ENCODE measurements at regions not wholly inside any gene's neighbourhood (a gene's known extent, or its start where the extent isn't known, plus 50 kb on each side); places are given as distances from the start of the nearest gene placed in this dataset.

DNA sequence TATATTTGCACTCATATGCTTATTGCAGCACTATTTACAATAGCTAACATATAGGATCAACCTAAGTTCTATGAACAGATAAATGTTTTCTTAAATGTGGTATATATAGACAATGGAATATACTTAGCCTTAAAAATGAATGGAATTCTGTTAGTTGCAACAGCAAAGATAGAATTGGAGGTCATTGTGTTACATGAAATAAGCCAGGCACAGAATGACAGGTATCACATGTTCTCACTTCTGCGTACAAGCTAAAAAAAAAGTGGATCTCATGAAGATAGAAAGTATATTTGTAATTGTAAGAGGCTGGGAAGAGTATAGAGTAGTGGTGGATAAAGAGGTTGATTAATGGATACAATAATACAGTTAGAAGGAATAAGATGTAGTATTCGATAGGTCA is 255.5 kb upstream of the SETBP1 start:
- no peak overlapping the region for H3K27ac ChIP-seq (ENCODE audit: low read depth, low read length)
- DNase-seq (ENCODE audit: low read depth, low spot score) (no peak), ATAC-seq (no peak)
- H3K9ac ChIP-seq (ENCODE audit: low read length): no peak overlapping the region
- BruUV-seq (replicated peaks): no TSS peak
- H3K79me2 ChIP-seq (ENCODE audit: insufficient read depth, low read length): no peaks in the 10 kb centered on the region
- H3K4me3 ChIP-seq (replicated peaks in 1 of 2; ENCODE audit: low read depth in 1 of 2, low read length in 2 of 2): no peak overlapping the region
- CTCF ChIA-PET: no interaction called here
- no peaks in the 10 kb centered on the region for H3K36me3 ChIP-seq (ENCODE audit: control insufficient read depth in 1 of 2, insufficient read depth in 2 of 2, low read length in 2 of 2)
- RAD21 ChIA-PET (ENCODE audit: low non-redundant PET in 1 of 2, low total read pairs in 2 of 2, uncharacterized antibody in 2 of 2, unreplicated experiment in 2 of 2): no interaction called here
- no peaks in the 10 kb centered on the region for H3K27me3 ChIP-seq (ENCODE audit: insufficient read depth, low read length)
- TF ChIP-seq YY1 (IDR thresholded peaks at IDR 0.05; ENCODE audit: extremely low read depth, insufficient replicate concordance, low read depth, low read length) (no peak), SRF (IDR thresholded peaks at IDR 0.05; ENCODE audit: low read depth) (no peak)
- TF ChIP-seq, protein P1, sequence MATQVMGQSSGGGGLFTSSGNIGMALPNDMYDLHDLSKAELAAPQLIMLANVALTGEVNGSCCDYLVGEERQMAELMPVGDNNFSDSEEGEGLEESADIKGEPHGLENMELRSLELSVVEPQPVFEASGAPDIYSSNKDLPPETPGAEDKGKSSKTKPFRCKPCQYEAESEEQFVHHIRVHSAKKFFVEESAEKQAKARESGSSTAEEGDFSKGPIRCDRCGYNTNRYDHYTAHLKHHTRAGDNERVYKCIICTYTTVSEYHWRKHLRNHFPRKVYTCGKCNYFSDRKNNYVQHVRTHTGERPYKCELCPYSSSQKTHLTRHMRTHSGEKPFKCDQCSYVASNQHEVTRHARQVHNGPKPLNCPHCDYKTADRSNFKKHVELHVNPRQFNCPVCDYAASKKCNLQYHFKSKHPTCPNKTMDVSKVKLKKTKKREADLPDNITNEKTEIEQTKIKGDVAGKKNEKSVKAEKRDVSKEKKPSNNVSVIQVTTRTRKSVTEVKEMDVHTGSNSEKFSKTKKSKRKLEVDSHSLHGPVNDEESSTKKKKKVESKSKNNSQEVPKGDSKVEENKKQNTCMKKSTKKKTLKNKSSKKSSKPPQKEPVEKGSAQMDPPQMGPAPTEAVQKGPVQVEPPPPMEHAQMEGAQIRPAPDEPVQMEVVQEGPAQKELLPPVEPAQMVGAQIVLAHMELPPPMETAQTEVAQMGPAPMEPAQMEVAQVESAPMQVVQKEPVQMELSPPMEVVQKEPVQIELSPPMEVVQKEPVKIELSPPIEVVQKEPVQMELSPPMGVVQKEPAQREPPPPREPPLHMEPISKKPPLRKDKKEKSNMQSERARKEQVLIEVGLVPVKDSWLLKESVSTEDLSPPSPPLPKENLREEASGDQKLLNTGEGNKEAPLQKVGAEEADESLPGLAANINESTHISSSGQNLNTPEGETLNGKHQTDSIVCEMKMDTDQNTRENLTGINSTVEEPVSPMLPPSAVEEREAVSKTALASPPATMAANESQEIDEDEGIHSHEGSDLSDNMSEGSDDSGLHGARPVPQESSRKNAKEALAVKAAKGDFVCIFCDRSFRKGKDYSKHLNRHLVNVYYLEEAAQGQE (IDR thresholded peaks at IDR 0.05; ENCODE audit: low read depth): no peak
- no peaks in the 10 kb centered on the region for H3K9me2 ChIP-seq (ENCODE audit: insufficient read depth)
- H3K4me2 ChIP-seq (ENCODE audit: low read length): no peak overlapping the region
- H4K20me1 ChIP-seq (ENCODE audit: insufficient read depth): no peaks in the 10 kb centered on the region
- POLR2A ChIA-PET: no interaction called here
- peaks cover 11 to 18% of the 10 kb centered on the region in 2 experiments; a peak in 2 of 4 replicates for H3K9me3 ChIP-seq (ENCODE audit: control insufficient read depth in 1 of 2, insufficient read depth in 1 of 2, low read depth in 1 of 2, low read length in 2 of 2)
- no peak overlapping the region for H2AFZ ChIP-seq (ENCODE audit: low read depth, low read length, poor library complexity, severe bottlenecking)
- H3K4me1 ChIP-seq (ENCODE audit: control insufficient read depth in 1 of 2, insufficient read depth in 2 of 2, low read length in 2 of 2): no peaks in the 10 kb centered on the region
- intact Hi-C loops (cut with micrococcal nuclease): no loop called here

DNA sequence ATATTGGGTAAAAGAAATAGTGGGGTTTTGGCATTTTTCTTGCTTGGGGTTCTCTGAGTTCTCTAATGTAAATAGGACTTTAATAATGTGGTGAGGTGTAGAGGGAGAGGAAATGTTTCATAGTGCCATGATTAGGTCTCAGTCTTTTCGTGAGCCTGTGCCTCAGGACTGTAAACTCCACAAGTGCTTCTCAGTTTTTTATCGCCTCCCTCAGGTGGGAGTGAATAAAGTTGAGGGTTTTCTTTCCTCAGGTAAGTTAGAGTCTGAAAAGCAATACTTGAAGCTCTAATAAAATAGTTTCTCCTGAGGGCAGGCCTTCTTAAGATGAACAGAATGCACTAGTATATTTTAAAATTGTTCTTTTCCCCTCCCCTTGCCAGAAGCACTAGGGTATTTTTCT is 243.1 kb upstream of the SETBP1 start:
- Histone ChIP-seq H3K4me3 (replicated peaks in 1 of 2; ENCODE audit: low read depth in 1 of 2, low read length in 2 of 2) (no peak overlapping the region), H2AFZ (ENCODE audit: low read depth, low read length, poor library complexity, severe bottlenecking) (no peak overlapping the region), H3K9ac (ENCODE audit: low read length) (no peak overlapping the region), H3K4me2 (ENCODE audit: low read length) (no peak overlapping the region), H3K27me3 (ENCODE audit: insufficient read depth, low read length) (no peaks in the 10 kb centered on the region), H3K27ac (ENCODE audit: low read depth, low read length) (no peak overlapping the region), H3K79me2 (ENCODE audit: insufficient read depth, low read length) (no peaks in the 10 kb centered on the region), H3K9me3 (ENCODE audit: control insufficient read depth in 1 of 2, insufficient read depth in 1 of 2, low read depth in 1 of 2, low read length in 2 of 2) (peaks cover 13 to 24% of the 10 kb centered on the region in 2 experiments), H3K9me2 (ENCODE audit: insufficient read depth) (no peaks in the 10 kb centered on the region), H4K20me1 (ENCODE audit: insufficient read depth) (no peaks in the 10 kb centered on the region), H3K4me1 (ENCODE audit: control insufficient read depth in 1 of 2, insufficient read depth in 2 of 2, low read length in 2 of 2) (no peaks in the 10 kb centered on the region), H3K36me3 (ENCODE audit: control insufficient read depth in 1 of 2, insufficient read depth in 2 of 2, low read length in 2 of 2) (no peaks in the 10 kb centered on the region)
- CTCF ChIA-PET: no interaction called here
- POLR2A ChIA-PET: no interaction called here
- BruUV-seq (replicated peaks): no TSS peak
- ATAC-seq: no peak
- RAD21 ChIA-PET (ENCODE audit: low non-redundant PET in 1 of 2, low total read pairs in 2 of 2, uncharacterized antibody in 2 of 2, unreplicated experiment in 2 of 2): no interaction called here
- intact Hi-C loops (cut with micrococcal nuclease): no loop called here
- no peak for DNase-seq (ENCODE audit: low read depth, low spot score)
- TF ChIP-seq, protein P2, sequence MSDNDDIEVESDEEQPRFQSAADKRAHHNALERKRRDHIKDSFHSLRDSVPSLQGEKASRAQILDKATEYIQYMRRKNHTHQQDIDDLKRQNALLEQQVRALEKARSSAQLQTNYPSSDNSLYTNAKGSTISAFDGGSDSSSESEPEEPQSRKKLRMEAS (IDR thresholded peaks at IDR 0.05): no peak
- TF ChIP-seq ELF1 (IDR thresholded peaks at IDR 0.05; ENCODE audit: borderline replicate concordance, low read depth): no peak
- TF ChIP-seq ZFX (IDR thresholded peaks at IDR 0.05): no peak
- TF ChIP-seq, protein P3, sequence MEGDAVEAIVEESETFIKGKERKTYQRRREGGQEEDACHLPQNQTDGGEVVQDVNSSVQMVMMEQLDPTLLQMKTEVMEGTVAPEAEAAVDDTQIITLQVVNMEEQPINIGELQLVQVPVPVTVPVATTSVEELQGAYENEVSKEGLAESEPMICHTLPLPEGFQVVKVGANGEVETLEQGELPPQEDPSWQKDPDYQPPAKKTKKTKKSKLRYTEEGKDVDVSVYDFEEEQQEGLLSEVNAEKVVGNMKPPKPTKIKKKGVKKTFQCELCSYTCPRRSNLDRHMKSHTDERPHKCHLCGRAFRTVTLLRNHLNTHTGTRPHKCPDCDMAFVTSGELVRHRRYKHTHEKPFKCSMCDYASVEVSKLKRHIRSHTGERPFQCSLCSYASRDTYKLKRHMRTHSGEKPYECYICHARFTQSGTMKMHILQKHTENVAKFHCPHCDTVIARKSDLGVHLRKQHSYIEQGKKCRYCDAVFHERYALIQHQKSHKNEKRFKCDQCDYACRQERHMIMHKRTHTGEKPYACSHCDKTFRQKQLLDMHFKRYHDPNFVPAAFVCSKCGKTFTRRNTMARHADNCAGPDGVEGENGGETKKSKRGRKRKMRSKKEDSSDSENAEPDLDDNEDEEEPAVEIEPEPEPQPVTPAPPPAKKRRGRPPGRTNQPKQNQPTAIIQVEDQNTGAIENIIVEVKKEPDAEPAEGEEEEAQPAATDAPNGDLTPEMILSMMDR (IDR thresholded peaks at IDR 0.05 in 2 of 3, conservative IDR thresholded peaks at IDR 0.05 in 1 of 3; ENCODE audit: borderline replicate concordance in 1 of 3, insufficient read depth in 1 of 3, low read depth in 2 of 3, low read length in 2 of 3): no peak
- no peak for TF ChIP-seq RAD21 (IDR thresholded peaks at IDR 0.05; ENCODE audit: low read depth)
- no peak for TF ChIP-seq EZH2 (IDR thresholded peaks at IDR 0.05)
- no peak for TF ChIP-seq ZNF274 (IDR thresholded peaks at IDR 0.05; ENCODE audit: low read depth, low read length)
- TF ChIP-seq, protein P4, sequence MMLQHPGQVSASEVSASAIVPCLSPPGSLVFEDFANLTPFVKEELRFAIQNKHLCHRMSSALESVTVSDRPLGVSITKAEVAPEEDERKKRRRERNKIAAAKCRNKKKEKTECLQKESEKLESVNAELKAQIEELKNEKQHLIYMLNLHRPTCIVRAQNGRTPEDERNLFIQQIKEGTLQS (IDR thresholded peaks at IDR 0.05): no peak
- TF ChIP-seq FOSL1 (IDR thresholded peaks at IDR 0.05; ENCODE audit: low read depth): no peak
- TF ChIP-seq EGR1 (IDR thresholded peaks at IDR 0.05; ENCODE audit: low read depth): no peak

Data from HCT116 (cell line).